ENCODE measurements at regions not wholly inside any gene's neighbourhood (a gene's known extent, or its start where the extent isn't known, plus 50 kb on each side); places are given as distances from the start of the nearest gene placed in this dataset.
A peak's percentile ranks its signal among the peaks of the same experiment; 100 is the strongest.

DNA sequence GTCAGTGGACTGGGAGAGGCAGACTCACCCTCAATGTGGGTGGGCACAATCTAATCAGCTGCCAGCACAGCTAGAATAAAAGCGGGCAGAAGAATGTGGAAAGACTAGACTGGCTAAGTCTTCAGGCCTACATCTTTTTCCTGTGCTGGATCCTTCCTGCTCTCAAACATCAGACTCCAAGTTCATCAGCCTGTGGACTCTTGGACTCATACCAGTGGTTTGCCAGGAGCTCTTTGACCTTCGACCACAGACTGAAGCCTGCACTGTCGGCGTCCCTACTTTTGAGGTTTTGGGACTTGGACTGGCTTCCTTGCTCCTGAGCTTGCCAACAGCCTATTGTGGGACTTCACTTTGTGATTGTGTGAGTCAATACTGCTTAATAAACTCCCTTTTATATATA lies 68.0 kb downstream of the CNTN3 start:
- TF ChIP-seq POLR2A (IDR thresholded peaks at IDR 0.05) (no peak), POLR2AphosphoS5 (IDR thresholded peaks at IDR 0.05) (no peak)
- TF ChIP-seq, protein P1, sequence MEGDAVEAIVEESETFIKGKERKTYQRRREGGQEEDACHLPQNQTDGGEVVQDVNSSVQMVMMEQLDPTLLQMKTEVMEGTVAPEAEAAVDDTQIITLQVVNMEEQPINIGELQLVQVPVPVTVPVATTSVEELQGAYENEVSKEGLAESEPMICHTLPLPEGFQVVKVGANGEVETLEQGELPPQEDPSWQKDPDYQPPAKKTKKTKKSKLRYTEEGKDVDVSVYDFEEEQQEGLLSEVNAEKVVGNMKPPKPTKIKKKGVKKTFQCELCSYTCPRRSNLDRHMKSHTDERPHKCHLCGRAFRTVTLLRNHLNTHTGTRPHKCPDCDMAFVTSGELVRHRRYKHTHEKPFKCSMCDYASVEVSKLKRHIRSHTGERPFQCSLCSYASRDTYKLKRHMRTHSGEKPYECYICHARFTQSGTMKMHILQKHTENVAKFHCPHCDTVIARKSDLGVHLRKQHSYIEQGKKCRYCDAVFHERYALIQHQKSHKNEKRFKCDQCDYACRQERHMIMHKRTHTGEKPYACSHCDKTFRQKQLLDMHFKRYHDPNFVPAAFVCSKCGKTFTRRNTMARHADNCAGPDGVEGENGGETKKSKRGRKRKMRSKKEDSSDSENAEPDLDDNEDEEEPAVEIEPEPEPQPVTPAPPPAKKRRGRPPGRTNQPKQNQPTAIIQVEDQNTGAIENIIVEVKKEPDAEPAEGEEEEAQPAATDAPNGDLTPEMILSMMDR (IDR thresholded peaks at IDR 0.05): no peak
- H3K4me3 ChIP-seq: no peak overlapping the region
- no peak overlapping the region for H3K27ac ChIP-seq
- H3K27me3 ChIP-seq: no peaks in the 10 kb centered on the region
- no peaks in the 10 kb centered on the region for H3K9me3 ChIP-seq
- no peaks in the 10 kb centered on the region for H3K4me1 ChIP-seq
- H3K36me3 ChIP-seq: no peaks in the 10 kb centered on the region
- intact Hi-C loops (cut with DNase I; ENCODE audit: low total_unique reads): no loop called here
- no peak for DNase-seq (ENCODE audit: low spot score in 2 of 2)

DNA sequence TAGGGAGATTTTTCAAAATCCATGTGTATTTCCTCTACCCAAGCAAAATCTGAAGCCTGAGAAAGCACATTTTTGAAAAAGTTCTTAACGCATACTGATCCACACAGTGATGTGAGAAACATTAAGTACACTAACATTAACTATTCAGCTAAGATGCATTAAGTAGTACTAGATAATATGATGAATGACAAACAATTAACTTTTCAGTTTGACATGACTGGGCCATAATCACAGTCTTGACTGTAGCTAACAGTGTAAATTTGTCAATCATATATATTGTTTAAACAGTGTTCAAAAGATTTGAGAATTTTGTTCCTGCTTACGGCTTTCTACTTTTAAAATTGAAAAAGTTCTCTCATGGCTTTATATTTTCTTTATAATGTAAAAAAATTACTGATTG lies 72.0 kb downstream of the CNTN3 start:
- intact Hi-C loops (cut with DNase I; ENCODE audit: low total_unique reads): no loop called here
- no peak overlapping the region for H3K4me3 ChIP-seq
- no peaks in the 10 kb centered on the region for H3K4me1 ChIP-seq
- DNase-seq (ENCODE audit: low spot score in 2 of 2): no peak
- no peaks in the 10 kb centered on the region for H3K27me3 ChIP-seq
- no peak for TF ChIP-seq POLR2A (IDR thresholded peaks at IDR 0.05)
- H3K36me3 ChIP-seq: no peaks in the 10 kb centered on the region
- H3K27ac ChIP-seq: no peak overlapping the region
- H3K9me3 ChIP-seq: no peaks in the 10 kb centered on the region

DNA sequence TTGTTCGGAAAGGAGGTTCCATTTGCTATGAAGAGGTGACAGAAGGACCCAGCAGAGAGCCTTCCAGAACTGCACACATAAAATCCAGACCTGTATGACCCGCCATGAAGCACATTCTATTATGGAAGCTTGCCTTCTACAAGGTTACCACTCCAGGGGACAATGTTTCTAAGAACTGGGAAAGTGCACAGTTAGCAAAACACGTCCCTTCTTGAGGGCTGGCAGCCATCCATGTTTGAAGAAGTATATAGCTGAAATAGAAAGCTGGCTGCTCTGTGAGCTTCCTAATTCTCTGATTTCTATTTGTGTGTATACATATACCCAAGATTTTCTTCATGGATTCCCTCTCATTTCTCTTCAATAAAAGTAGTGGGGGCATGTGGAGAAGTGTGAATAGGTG lies 74.6 kb downstream of the CNTN3 start:
- TF ChIP-seq POLR2AphosphoS5 (IDR thresholded peaks at IDR 0.05): no peak
- TF ChIP-seq POLR2A (IDR thresholded peaks at IDR 0.05): no peak
- TF ChIP-seq, protein P1 (IDR thresholded peaks at IDR 0.05): no peak

DNA sequence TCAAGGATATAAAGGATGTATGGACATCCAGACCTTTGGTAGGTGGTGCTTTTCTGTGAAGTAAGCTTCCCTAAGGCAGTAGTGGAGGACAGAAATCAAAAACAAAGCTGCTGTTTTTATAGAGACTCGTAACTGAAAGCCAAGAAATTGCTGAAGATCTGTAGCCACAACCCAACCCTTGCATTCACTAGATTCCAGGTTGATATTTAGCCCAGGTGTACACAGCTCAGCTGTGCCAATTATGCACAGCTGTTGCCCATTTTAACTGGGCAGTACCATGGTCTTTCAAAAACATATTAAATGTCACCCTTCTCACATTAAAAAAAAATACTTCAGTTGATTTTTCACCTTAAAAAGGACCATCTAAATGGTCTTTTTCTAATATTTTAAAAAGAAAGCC lies 75.8 kb downstream of the CNTN3 start:
- H3K4me3 ChIP-seq: no peak overlapping the region
- no peak overlapping the region for H3K27ac ChIP-seq
- TF ChIP-seq POLR2A (IDR thresholded peaks at IDR 0.05) (no peak), POLR2AphosphoS5 (IDR thresholded peaks at IDR 0.05) (no peak)
- TF ChIP-seq, protein P1 (IDR thresholded peaks at IDR 0.05): no peak
- H3K9me3 ChIP-seq: no peaks in the 10 kb centered on the region
- no peak for DNase-seq (ENCODE audit: low spot score in 2 of 2)
- H3K27me3 ChIP-seq: no peaks in the 10 kb centered on the region
- H3K36me3 ChIP-seq: no peaks in the 10 kb centered on the region
- no peaks in the 10 kb centered on the region for H3K4me1 ChIP-seq
- intact Hi-C loops (cut with DNase I; ENCODE audit: low total_unique reads): no loop called here

More for the DNA sequence above, 74.6 kb downstream of the CNTN3 start:
- no peak overlapping the region for H3K4me3 ChIP-seq
- no peaks in the 10 kb centered on the region for H3K27me3 ChIP-seq
- no peaks in the 10 kb centered on the region for H3K4me1 ChIP-seq
- DNase-seq (ENCODE audit: low spot score in 2 of 2): no peak
- H3K9me3 ChIP-seq: no peaks in the 10 kb centered on the region
- intact Hi-C loops (cut with DNase I; ENCODE audit: low total_unique reads): no loop called here
- no peaks in the 10 kb centered on the region for H3K36me3 ChIP-seq
- no peak overlapping the region for H3K27ac ChIP-seq

DNA sequence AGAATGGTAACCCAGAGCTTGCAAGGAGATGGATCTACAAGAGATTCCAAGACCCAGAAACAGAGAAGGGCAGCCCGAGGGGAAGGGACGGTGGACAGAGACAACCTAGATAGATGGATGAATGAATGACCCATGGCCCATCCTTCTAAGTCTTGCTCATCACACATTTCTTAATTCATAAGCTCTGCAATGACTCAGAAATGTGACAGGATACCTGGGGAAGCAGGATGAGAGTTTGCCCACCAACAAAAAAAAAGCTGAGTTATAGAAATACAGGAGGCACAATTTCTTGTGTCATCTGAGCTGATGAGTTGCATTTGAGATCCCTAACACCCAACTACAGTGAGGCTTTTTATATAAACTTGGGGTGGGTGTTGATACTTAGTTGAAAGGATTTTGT lies 76.6 kb downstream of the CNTN3 start:
- no peaks in the 10 kb centered on the region for H3K27me3 ChIP-seq
- no peaks in the 10 kb centered on the region for H3K9me3 ChIP-seq
- H3K27ac ChIP-seq: peak overlapping the region in 1 of 2 donors; percentile 18
- H3K4me1 ChIP-seq: no peaks in the 10 kb centered on the region
- no peak for DNase-seq (ENCODE audit: low spot score in 2 of 2)
- intact Hi-C loops (cut with DNase I; ENCODE audit: low total_unique reads): no loop called here
- H3K36me3 ChIP-seq: no peaks in the 10 kb centered on the region
- TF ChIP-seq, protein P1 (IDR thresholded peaks at IDR 0.05): no peak
- TF ChIP-seq POLR2A (IDR thresholded peaks at IDR 0.05) (no peak), POLR2AphosphoS5 (IDR thresholded peaks at IDR 0.05) (no peak)
- no peak overlapping the region for H3K4me3 ChIP-seq

DNA sequence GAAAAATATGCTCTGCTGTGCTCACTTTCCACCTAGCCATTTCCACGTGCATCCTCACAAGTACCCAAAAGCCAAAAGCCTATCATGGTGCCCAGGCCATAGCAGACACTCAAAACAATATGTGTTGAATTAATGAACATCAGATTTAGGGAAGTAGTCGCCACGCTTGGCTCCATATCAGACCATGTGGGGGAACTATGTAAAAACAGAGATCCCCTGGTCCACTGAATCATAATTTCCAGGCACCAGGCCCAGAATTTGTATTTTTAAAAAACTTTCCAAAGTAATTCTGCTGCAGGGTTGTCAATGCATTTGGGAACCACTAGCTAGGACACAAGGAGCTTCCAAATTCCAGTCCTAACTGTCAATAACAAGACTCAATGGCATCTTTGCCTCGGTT lies 77.3 kb downstream of the CNTN3 start:
- Histone ChIP-seq H3K4me3 (no peak overlapping the region), H3K36me3 (no peaks in the 10 kb centered on the region), H3K27me3 (no peaks in the 10 kb centered on the region), H3K4me1 (no peaks in the 10 kb centered on the region), H3K9me3 (no peaks in the 10 kb centered on the region), H3K27ac (peak overlapping the region in 1 of 2 donors; percentile 15)
- no peak for DNase-seq (ENCODE audit: low spot score in 2 of 2)
- intact Hi-C loops (cut with DNase I; ENCODE audit: low total_unique reads): no loop called here
- TF ChIP-seq POLR2AphosphoS5 (IDR thresholded peaks at IDR 0.05): peak in 1 of 3 donors; percentile 26
- TF ChIP-seq, protein P1 (IDR thresholded peaks at IDR 0.05): no peak

Data from breast epithelium (tissue), 4 donors.